CD4-positive, alpha-beta T cell treated with Interleukin-6 for 4 hours (primary cell): ENCODE measurements at regions not wholly inside any gene's neighbourhood (a gene's known extent, or its start where the extent isn't known, plus 50 kb on each side); places are given as distances from the start of the nearest gene placed in this dataset.

ENCODE experiments used
- DNase-seq: peaks from one replicate; pipeline ENCODE4 v3.0.0-alpha.2; 2020; ENCODE audit warnings: mixed read lengths

- DNase-seq: no peak
Measured at GRCh38 chr7:88402529-88402928, 95.8 kb upstream of the STEAP4 start.

GRCh38 chr7:88401009-88401623 is 94.4 kb upstream of the STEAP4 start:
- no peak for DNase-seq

- no peak for DNase-seq
Measured at GRCh38 chr7:88399696-88400240, 93.1 kb upstream of the STEAP4 start.

- no peak for DNase-seq
Measured at GRCh38 chr7:88399036-88399435, 92.3 kb upstream of the STEAP4 start.

GRCh38 chr7:88398459-88398858 is 91.8 kb upstream of the STEAP4 start:
- no peak for DNase-seq

GRCh38 chr7:88396948-88397322 is 90.2 kb upstream of the STEAP4 start:
- no peak for DNase-seq

- no peak for DNase-seq
Measured at GRCh38 chr7:88396295-88396947, 89.7 kb upstream of the STEAP4 start.

GRCh38 chr7:88395715-88396114 is 89.0 kb upstream of the STEAP4 start:
- DNase-seq: no peak

- no peak for DNase-seq
Measured at GRCh38 chr7:88391247-88391646, 84.6 kb upstream of the STEAP4 start.

GRCh38 chr7:88387368-88387767 is 80.7 kb upstream of the STEAP4 start:
- no peak for DNase-seq

GRCh38 chr7:88386665-88387156 is 80.0 kb upstream of the STEAP4 start:
- DNase-seq: no peak

GRCh38 chr7:88377434-88377833 is 70.7 kb upstream of the STEAP4 start:
- no peak for DNase-seq

GRCh38 chr7:88368686-88369085 is 62.0 kb upstream of the STEAP4 start:
- DNase-seq: no peak

GRCh38 chr7:88366845-88367244 is 60.2 kb upstream of the STEAP4 start:
- DNase-seq: no peak

- no peak for DNase-seq
Measured at GRCh38 chr7:88363869-88364268, 57.2 kb upstream of the STEAP4 start.

- DNase-seq: no peak
Measured at GRCh38 chr7:88363249-88363648, 56.6 kb upstream of the STEAP4 start.

- DNase-seq: no peak
Measured at GRCh38 chr7:88361357-88361756, 54.7 kb upstream of the STEAP4 start.

GRCh38 chr7:88358881-88359280 is 52.2 kb upstream of the STEAP4 start:
- DNase-seq: no peak

GRCh38 chr7:88358526-88358838 is 51.8 kb upstream of the STEAP4 start:
- no peak for DNase-seq

GRCh38 chr7:88357781-88358525 is 51.3 kb upstream of the STEAP4 start:
- no peak for DNase-seq

- no peak for DNase-seq
Measured at GRCh38 chr7:88357294-88357693, 50.6 kb upstream of the STEAP4 start.
